GM21737 (cell line): ENCODE measurements at regions not wholly inside any gene's neighbourhood (a gene's known extent, or its start where the extent isn't known, plus 50 kb on each side); places are given as distances from the start of the nearest gene placed in this dataset.
"Not testable (repeated sequence)": the region's sequence is repeated elsewhere in the genome, so short reads cannot be mapped to it uniquely, and the experiment has no call there.

ENCODE experiments used
- ATAC-seq: cut with Tn5 transposase; IDR thresholded peaks from one replicate; pipeline ENCODE4 v1.9.1; 2021; ENCODE audit warnings: mild to moderate bottlenecking, moderate library complexity; ENCODE audit not compliant: unreplicated experiment

- ATAC-seq, result no peak
Observed at GRCh38 chr15:62218841-62219240, 53.8 kb upstream of the C2CD4B start.

GRCh38 chr15:62219799-62220198 is 54.7 kb upstream of the C2CD4B start:
- no peak for ATAC-seq

GRCh38 chr15:62223020-62223419 is 57.9 kb upstream of the C2CD4B start:
- no peak for ATAC-seq

- no peak for ATAC-seq
Observed at GRCh38 chr15:62228604-62229003, 63.5 kb upstream of the C2CD4B start.

GRCh38 chr15:62231856-62232255 is 66.8 kb upstream of the C2CD4B start:
- no peak for ATAC-seq

GRCh38 chr15:62240121-62241096 is 75.3 kb upstream of the C2CD4B start:
- ATAC-seq, result no peak

- ATAC-seq, result no peak
Observed at GRCh38 chr15:62241135-62241770, 76.2 kb upstream of the C2CD4B start.

GRCh38 chr15:62242999-62243398 is 77.9 kb upstream of the C2CD4B start:
- no peak for ATAC-seq

GRCh38 chr15:62244762-62245161 is 79.7 kb upstream of the C2CD4B start:
- ATAC-seq, result no peak

- ATAC-seq, result no peak
Observed at GRCh38 chr15:62248277-62248984, 83.3 kb upstream of the C2CD4B start.

GRCh38 chr15:62249501-62249900 is 84.4 kb upstream of the C2CD4B start:
- no peak for ATAC-seq

- no peak for ATAC-seq
Observed at GRCh38 chr15:62250186-62250585, 85.1 kb upstream of the C2CD4B start.

- no peak for ATAC-seq
Observed at GRCh38 chr15:62250978-62251377, 85.9 kb upstream of the C2CD4B start.

- ATAC-seq, result no peak
Observed at GRCh38 chr15:62253294-62253693, 88.2 kb upstream of the C2CD4B start.

- no peak for ATAC-seq
Observed at GRCh38 chr15:62254137-62254934, 89.3 kb upstream of the C2CD4B start.

- not testable (repeated sequence) for ATAC-seq
Observed at GRCh38 chr15:62256430-62256829, 91.3 kb upstream of the C2CD4B start.

- ATAC-seq, result no peak
Observed at GRCh38 chr15:62257996-62258521, 93.0 kb upstream of the C2CD4B start.

- no peak for ATAC-seq
Observed at GRCh38 chr15:62262305-62262941, 97.3 kb upstream of the C2CD4B start.

- ATAC-seq, result no peak
Observed at GRCh38 chr15:62264196-62264595, 99.1 kb upstream of the C2CD4B start.

- no peak for ATAC-seq
Observed at GRCh38 chr15:62269504-62269903, 104.4 kb upstream of the C2CD4B start.
